ENCODE measurements at regions not wholly inside any gene's neighbourhood (a gene's known extent, or its start where the extent isn't known, plus 50 kb on each side); places are given as distances from the start of the nearest gene placed in this dataset.
"Not testable (repeated sequence)": the region's sequence is repeated elsewhere in the genome, so short reads cannot be mapped to it uniquely, and the experiment has no call there.

DNA sequence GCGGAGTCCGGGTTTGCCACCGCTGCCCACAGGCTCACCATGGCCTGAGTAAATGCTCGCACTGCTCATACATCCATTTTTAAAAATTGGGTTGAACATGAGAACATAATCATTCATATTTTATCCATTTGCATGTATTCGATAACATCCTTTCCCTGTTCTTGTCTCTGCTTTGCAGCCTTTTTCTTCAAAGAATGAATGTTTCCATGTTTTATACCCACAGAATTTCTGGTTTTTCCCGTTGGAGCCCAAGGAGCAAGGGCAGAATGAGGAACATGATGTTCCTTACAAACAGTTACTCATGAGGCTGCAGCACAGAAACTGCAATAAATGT, 146.5 kb downstream of the CCDC74A start:
- H3K9me3 ChIP-seq (ENCODE audit: control insufficient read depth, insufficient read depth, low read length), result no peaks in the 10 kb centered on the region
- H3K27ac ChIP-seq (ENCODE audit: low read depth, low read length), result no peak overlapping the region
- no peaks in the 10 kb centered on the region for H3K36me3 ChIP-seq (ENCODE audit: control insufficient read depth, insufficient read depth, low read length)
- peaks cover 28% of the 10 kb centered on the region for H3K27me3 ChIP-seq (ENCODE audit: control insufficient read depth, insufficient read depth, low read length)
- no peak overlapping the region for H3K9ac ChIP-seq (ENCODE audit: low read depth, low read length)
- H3K4me1 ChIP-seq (ENCODE audit: control insufficient read depth, insufficient read depth, low read length), result no peaks in the 10 kb centered on the region
- H3K4me3 ChIP-seq (ENCODE audit: low read depth, low read length), result no peak overlapping the region

GRCh38 chr2:131681611-131682121, 154.0 kb downstream of the CCDC74A start:
- not testable (repeated sequence) for H3K4me1 ChIP-seq (ENCODE audit: control insufficient read depth, insufficient read depth, low read length); H3K36me3 ChIP-seq (ENCODE audit: control insufficient read depth, insufficient read depth, low read length); H3K27ac ChIP-seq (ENCODE audit: low read depth, low read length); H3K27me3 ChIP-seq (ENCODE audit: control insufficient read depth, insufficient read depth, low read length); H3K9me3 ChIP-seq (ENCODE audit: control insufficient read depth, insufficient read depth, low read length)
- H3K4me3 ChIP-seq (ENCODE audit: low read depth, low read length), result peak overlapping the region; percentile 98
- H3K9ac ChIP-seq (ENCODE audit: low read depth, low read length), result peak overlapping the region; percentile 44; the same call in 1 of the 2 replicates

DNA sequence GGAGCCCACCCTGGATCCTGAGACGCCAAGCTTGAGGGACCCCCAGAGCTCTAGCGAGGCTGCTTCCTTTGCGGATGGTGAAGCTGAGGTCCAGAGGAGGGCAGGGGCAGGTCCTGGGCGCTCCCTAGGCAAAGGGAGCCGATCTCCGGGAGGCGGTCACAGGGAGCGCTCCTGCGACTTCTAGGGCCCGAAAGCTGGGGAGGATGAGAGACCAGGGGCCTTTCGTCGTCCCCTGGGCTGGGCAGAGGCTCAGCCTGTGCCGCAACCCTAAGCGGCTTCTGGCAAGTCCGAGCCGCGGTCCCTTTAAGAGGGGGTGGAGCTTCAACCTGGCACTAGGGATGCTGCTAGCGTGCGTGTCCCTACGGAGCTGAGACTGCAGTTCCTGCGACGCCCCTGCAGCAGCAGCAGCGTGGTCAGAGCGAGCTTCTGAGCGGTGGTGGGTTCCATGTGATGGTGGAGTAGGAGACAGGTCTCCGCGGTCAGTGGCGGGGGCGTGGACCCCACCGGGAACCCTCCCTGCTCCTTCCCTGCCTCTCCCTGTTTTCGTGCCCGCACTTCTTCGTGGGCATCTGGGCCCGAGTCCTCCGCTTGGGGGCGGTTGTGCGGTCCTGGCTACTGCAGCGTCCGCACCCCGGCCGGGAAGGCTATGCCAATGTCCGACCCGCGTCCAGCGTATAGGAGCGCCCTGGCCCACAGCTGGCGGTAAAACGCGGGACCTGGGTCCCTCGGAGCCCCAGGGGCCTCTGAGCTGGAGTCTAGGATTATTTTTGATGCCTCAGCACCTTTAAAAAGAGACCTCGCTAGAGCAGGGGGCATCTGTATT, 154.6 kb downstream of the CCDC74A start:
- Histone ChIP-seq H3K4me1 (ENCODE audit: control insufficient read depth, insufficient read depth, low read length) (no peaks in the 10 kb centered on the region; the same call in 1 of the 2 replicates), H3K9me3 (ENCODE audit: control insufficient read depth, insufficient read depth, low read length) (no peaks in the 10 kb centered on the region), H3K9ac (ENCODE audit: low read depth, low read length) (peak overlapping the region; percentile 44; the same call in 1 of the 2 replicates), H3K36me3 (ENCODE audit: control insufficient read depth, insufficient read depth, low read length) (peaks cover 12% of the 10 kb centered on the region), H3K4me3 (ENCODE audit: low read depth, low read length) (peak overlapping the region; percentile 98), H3K27me3 (ENCODE audit: control insufficient read depth, insufficient read depth, low read length) (no peaks in the 10 kb centered on the region), H3K27ac (ENCODE audit: low read depth, low read length) (no peak overlapping the region)

- H3K36me3 ChIP-seq (ENCODE audit: control insufficient read depth, insufficient read depth, low read length), result peaks cover 16% of the 10 kb centered on the region
- not testable (repeated sequence) for H3K27ac ChIP-seq (ENCODE audit: low read depth, low read length); H3K27me3 ChIP-seq (ENCODE audit: control insufficient read depth, insufficient read depth, low read length); H3K4me1 ChIP-seq (ENCODE audit: control insufficient read depth, insufficient read depth, low read length); H3K9me3 ChIP-seq (ENCODE audit: control insufficient read depth, insufficient read depth, low read length)
- peak overlapping the region; percentile 40; the same call in 1 of the 2 replicates for H3K9ac ChIP-seq (ENCODE audit: low read depth, low read length)
- H3K4me3 ChIP-seq (ENCODE audit: low read depth, low read length), result peak overlapping the region; percentile 98
Measured at GRCh38 chr2:131682945-131683330, 155.2 kb downstream of the CCDC74A start.

DNA sequence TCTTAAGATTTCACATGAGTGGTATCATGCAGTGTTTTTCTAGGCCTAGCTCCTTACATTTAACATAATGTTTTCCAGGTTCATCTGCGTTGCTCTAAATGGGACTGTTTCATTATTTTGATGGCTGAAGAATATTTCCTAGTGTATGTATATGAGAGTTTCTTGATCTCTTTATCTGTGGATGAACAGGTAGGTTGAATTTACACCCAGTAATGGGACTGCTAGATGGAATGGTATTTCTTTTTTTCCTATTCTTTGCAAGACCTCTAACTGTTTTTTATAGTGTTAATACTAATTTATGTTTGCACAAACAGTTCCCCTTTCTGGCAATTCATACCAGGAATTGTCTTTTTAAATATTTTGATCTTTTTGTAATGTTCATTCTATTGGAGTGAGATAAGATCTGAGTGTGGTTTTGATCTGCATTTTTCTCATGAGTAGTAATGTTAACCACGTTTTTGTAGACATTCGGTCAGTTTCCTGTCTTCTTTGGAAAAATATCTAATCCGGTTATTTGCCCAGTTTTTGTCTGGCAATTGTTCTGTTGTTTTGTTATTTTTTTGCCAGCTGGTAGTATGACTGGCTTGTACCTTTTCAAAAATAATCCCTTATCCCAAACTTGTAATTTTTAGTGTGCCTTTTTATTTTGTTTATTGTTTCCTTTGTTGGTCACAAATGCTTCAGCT, 157.1 kb downstream of the CCDC74A start:
- H3K9ac ChIP-seq (ENCODE audit: low read depth, low read length); H3K9me3 ChIP-seq (ENCODE audit: control insufficient read depth, insufficient read depth, low read length); H3K27ac ChIP-seq (ENCODE audit: low read depth, low read length); H3K27me3 ChIP-seq (ENCODE audit: control insufficient read depth, insufficient read depth, low read length); H3K4me3 ChIP-seq (ENCODE audit: low read depth, low read length); H3K4me1 ChIP-seq (ENCODE audit: control insufficient read depth, insufficient read depth, low read length): not testable (repeated sequence)
- H3K36me3 ChIP-seq (ENCODE audit: control insufficient read depth, insufficient read depth, low read length), result peaks cover 21% of the 10 kb centered on the region

- Histone ChIP-seq H3K9me3 (ENCODE audit: control insufficient read depth, insufficient read depth, low read length) (peaks cover 16% of the 10 kb centered on the region), H3K36me3 (ENCODE audit: control insufficient read depth, insufficient read depth, low read length) (peaks cover 33% of the 10 kb centered on the region)
- H3K4me3 ChIP-seq (ENCODE audit: low read depth, low read length); H3K27me3 ChIP-seq (ENCODE audit: control insufficient read depth, insufficient read depth, low read length); H3K9ac ChIP-seq (ENCODE audit: low read depth, low read length); H3K4me1 ChIP-seq (ENCODE audit: control insufficient read depth, insufficient read depth, low read length); H3K27ac ChIP-seq (ENCODE audit: low read depth, low read length): not testable (repeated sequence)
Measured at GRCh38 chr2:131686164-131686893, 158.6 kb downstream of the CCDC74A start.

DNA sequence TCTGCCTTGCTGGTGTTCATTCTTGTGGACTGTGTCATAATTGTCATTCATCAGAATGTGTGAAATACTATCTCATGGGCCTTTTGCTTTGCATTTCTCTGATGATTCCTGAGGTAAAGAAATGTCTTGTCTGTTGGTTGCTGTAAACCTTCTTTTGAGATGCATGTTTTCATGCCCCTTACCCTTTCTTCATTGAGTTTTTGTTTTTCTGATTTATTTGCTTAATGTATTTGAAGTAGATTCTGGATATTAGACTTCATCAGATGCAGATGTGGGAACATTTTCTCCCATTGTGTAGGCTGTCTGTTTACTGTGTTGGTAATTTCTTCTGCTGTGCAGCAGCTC, 159.2 kb downstream of the CCDC74A start:
- not testable (repeated sequence) for H3K4me3 ChIP-seq (ENCODE audit: low read depth, low read length); H3K9ac ChIP-seq (ENCODE audit: low read depth, low read length); H3K27ac ChIP-seq (ENCODE audit: low read depth, low read length); H3K4me1 ChIP-seq (ENCODE audit: control insufficient read depth, insufficient read depth, low read length); H3K27me3 ChIP-seq (ENCODE audit: control insufficient read depth, insufficient read depth, low read length)
- Histone ChIP-seq H3K36me3 (ENCODE audit: control insufficient read depth, insufficient read depth, low read length) (peaks cover 33% of the 10 kb centered on the region), H3K9me3 (ENCODE audit: control insufficient read depth, insufficient read depth, low read length) (peaks cover 20% of the 10 kb centered on the region)

- not testable (repeated sequence) for H3K27me3 ChIP-seq (ENCODE audit: control insufficient read depth, insufficient read depth, low read length); H3K4me1 ChIP-seq (ENCODE audit: control insufficient read depth, insufficient read depth, low read length); H3K4me3 ChIP-seq (ENCODE audit: low read depth, low read length); H3K27ac ChIP-seq (ENCODE audit: low read depth, low read length); H3K9ac ChIP-seq (ENCODE audit: low read depth, low read length)
- H3K9me3 ChIP-seq (ENCODE audit: control insufficient read depth, insufficient read depth, low read length), result peaks cover 25% of the 10 kb centered on the region
- H3K36me3 ChIP-seq (ENCODE audit: control insufficient read depth, insufficient read depth, low read length), result peaks cover 33% of the 10 kb centered on the region
Measured at GRCh38 chr2:131689066-131689465, 161.4 kb downstream of the CCDC74A start.

DNA sequence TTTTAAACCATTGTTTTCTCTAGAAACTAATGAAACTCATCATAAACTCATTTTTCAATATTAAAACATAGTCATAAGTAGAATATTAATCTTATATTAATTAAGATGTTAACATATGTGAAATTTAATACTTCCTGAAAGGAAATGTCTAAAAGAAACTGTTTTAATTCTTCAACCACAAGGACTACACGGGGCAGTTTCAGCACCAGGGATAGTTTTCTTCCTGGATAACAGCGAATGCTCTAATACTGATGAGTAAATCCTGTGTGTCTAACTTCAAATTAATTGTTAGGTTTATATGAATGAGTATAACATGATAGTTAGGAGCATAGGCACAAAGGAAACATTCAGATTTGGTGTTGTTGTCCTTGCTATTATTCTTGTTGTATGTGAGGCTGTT, 183.6 kb downstream of the CCDC74A start:
- not testable (repeated sequence) for H3K4me1 ChIP-seq (ENCODE audit: control insufficient read depth, insufficient read depth, low read length); H3K36me3 ChIP-seq (ENCODE audit: control insufficient read depth, insufficient read depth, low read length); H3K27ac ChIP-seq (ENCODE audit: low read depth, low read length); H3K27me3 ChIP-seq (ENCODE audit: control insufficient read depth, insufficient read depth, low read length); H3K9me3 ChIP-seq (ENCODE audit: control insufficient read depth, insufficient read depth, low read length); H3K9ac ChIP-seq (ENCODE audit: low read depth, low read length); H3K4me3 ChIP-seq (ENCODE audit: low read depth, low read length)

DNA sequence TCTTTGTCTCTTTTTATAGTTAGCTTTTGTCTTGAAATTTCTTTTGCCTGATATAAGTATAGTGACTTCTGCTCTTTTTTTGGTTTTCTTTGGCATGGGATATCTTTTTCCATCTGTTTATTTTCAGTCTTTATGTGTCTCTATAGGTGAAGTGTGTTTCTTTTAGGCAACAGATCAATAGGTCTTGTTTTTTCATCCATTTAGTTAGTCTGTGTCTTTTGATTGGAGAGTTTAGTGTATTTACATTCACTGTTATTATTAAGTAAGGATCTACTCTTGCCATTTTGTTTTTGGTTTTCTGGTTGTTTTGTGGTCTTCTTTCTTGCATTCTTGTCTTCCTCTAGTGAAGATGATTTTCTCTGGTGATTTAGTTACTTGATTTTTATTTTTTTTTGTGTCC, 190.2 kb downstream of the CCDC74A start:
- not testable (repeated sequence) for H3K4me1 ChIP-seq (ENCODE audit: control insufficient read depth, insufficient read depth, low read length); H3K9ac ChIP-seq (ENCODE audit: low read depth, low read length); H3K9me3 ChIP-seq (ENCODE audit: control insufficient read depth, insufficient read depth, low read length); H3K36me3 ChIP-seq (ENCODE audit: control insufficient read depth, insufficient read depth, low read length); H3K27ac ChIP-seq (ENCODE audit: low read depth, low read length); H3K4me3 ChIP-seq (ENCODE audit: low read depth, low read length); H3K27me3 ChIP-seq (ENCODE audit: control insufficient read depth, insufficient read depth, low read length)

DNA sequence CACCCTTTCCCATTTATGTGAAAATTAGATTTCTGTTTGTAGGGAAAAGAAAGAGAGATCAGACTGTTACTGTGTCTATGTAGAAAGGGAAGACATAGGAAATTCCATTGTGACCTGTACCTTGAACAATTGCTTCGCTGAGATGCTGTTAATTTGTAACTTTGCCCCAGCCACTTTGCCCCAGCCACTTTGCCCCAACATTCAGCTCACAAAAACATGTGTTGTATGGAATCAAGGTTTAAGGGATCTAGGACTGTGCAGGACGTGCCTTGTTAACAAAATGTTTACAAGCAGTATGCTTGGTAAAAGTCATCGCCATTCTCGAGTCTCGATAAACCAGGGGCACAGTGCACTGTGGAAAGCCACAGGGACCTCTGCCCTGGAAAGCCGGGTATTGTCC, 193.5 kb downstream of the CCDC74A start:
- not testable (repeated sequence) for H3K4me3 ChIP-seq (ENCODE audit: low read depth, low read length); H3K4me1 ChIP-seq (ENCODE audit: control insufficient read depth, insufficient read depth, low read length); H3K27ac ChIP-seq (ENCODE audit: low read depth, low read length); H3K9me3 ChIP-seq (ENCODE audit: control insufficient read depth, insufficient read depth, low read length); H3K27me3 ChIP-seq (ENCODE audit: control insufficient read depth, insufficient read depth, low read length); H3K9ac ChIP-seq (ENCODE audit: low read depth, low read length); H3K36me3 ChIP-seq (ENCODE audit: control insufficient read depth, insufficient read depth, low read length)

Measured in HUES48 (cell line).